HG03064 (cell line): ENCODE measurements at regions not wholly inside any gene's neighbourhood (a gene's known extent, or its start where the extent isn't known, plus 50 kb on each side); places are given as distances from the start of the nearest gene placed in this dataset.

ENCODE experiments used
- ATAC-seq: cut with Tn5 transposase; IDR thresholded peaks from one replicate; pipeline ENCODE4 v1.9.1; 2021; ENCODE audit warnings: low read depth; ENCODE audit not compliant: unreplicated experiment

DNA sequence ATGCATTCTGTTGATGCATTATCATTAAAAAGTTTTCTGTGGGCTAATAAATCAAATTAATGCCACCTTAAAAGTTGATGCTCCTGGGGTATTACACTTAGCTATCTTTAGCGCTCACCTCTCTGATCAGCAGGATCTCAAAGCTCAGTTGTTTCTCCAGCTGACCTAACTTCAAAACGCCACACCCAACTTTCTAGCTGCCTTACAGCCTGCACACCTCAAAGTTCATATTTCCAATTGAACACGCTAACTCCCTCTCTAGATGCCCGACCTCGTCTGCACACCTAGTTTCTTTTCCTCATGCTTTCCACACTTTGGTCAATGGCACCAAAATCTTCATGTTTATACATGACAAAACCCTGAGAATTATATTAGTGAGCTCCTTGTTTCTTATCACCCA lies 98.2 kb upstream of the AGTR1 start:
- no peak for ATAC-seq

DNA sequence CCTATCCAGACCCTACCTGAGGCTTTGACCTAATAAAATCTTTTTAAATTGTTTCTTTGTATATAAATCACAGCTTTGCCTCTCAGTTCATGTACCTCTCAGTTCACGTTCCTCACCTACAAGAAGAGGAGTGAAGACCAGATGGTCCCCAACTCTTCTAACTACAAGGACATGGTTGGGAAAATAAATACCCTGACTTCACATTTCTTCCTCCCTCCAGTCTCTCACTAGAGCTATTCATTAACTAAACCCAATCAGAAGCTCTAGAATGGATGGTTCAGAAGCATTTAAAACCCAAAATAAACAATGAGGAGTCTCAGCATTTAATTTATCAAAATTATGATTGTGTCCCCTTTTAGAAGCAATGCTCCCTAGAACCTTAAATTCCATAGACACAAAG lies 97.3 kb upstream of the AGTR1 start:
- ATAC-seq = no peak

DNA sequence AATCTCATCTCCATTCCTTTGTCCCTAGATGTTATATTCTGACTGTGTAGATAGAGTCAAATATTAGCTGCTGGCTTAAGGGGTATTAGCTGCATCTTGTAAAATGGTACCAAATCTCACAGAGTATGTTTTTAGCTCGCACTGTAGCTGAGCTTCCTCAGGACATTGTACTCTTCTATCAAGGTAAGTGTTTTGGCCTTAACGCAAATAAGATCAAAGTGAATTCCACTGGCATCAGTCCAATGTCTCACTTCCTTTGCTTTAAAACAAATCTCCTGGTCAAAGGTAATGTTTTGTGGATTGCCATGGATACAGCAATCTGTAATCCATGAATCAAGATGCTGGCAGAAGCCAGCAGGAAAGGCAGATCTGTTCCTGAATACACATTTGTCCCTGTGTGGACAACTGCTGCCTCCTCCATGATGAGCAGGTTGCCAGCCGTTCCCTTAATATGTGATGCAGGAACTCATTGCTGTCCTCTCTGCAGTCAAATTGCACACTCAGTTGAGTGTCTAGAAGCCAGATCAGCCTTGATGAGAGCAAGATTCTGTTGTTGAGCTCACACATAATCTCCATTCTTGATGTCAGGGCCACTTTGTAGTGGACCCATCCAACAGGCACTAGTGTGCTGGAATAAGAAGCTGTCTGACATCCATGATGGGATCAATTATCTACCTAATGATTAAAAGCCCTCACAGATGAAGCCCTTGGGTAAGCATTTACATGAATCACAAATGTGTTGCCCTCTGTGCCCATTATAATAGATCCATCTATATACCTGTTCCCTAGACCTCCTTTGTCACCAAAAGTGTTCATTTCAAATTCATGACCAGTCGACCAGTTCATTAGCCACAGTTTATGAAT lies 96.6 kb upstream of the AGTR1 start:
- ATAC-seq = no peak

DNA sequence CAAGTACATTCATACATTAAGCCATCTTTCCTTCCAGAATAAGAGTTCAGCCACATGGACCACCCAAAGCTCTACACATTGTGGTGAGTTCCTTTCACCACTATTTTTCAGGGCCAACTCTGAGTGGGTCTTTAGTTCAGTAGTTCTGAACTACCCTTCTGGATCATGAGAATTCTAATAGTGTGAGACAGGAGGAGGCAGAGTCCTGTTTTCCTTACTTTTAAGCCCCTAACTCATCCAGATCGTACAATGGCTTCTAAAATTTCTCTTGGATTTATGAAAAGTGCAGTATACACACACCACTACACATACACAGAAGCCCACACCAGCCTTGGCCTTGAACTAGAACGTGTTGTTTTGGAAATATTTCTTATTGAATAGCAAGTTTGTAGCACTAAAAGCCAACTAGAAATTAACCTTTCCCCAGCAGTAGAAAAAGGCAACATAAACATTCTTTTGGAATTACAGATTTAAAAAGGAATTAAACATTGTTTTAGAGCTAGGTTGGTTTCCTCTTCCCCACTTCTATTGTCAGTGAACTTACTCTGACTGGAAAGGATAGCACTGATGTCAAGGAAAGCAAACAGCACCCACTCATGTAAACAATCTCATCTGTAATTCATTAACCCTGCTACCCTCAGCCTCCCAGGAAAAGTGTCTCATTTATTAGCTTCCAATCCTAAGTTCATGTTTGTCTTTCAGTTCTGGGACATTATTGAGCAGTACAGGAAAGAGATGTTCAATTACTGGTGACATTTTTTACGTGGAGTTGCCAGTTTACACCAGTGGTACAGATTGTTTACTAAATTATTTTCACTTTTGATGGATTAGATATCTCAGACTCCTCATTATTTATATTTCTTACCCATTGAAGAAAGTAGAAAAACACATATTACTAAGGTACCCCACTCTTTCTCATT lies 95.7 kb upstream of the AGTR1 start:
- ATAC-seq = no peak

DNA sequence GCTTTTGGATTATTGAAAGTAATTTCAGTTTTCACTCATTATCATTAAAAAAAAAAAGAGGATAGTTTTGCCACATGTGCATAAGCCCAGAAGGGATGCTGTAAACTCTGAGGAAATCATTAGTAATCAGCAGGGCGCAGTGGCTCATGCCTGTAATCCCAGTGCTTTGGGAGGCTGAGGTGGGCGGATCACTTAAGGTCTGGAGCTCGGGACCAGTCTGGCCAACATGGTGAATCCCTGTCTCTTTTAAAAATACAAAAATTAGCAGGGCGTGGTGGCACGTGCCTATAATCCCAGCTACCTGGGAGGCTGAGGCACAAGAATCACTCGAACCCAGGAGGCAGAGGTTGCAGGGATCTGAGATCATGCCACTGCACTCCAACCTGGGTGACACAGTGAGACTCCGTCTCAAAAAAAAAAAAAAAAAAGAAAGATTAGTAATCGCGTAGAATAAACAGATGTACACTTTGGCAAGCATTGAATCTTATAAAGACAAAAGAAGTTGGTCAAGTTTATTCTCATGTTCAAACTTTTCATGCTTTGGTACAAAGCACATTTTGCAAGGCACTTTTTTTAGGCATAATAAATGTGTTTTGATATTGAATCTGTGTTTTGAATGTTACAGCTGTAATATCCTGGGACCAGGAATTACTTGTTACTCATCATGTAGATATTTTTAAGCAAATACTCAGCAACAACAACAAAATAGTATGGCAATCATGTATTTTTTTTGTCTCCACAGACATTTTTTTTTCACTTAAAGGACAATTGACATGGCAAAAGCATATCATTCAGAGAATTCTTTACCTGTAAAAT lies 93.2 kb upstream of the AGTR1 start:
- ATAC-seq = no peak

DNA sequence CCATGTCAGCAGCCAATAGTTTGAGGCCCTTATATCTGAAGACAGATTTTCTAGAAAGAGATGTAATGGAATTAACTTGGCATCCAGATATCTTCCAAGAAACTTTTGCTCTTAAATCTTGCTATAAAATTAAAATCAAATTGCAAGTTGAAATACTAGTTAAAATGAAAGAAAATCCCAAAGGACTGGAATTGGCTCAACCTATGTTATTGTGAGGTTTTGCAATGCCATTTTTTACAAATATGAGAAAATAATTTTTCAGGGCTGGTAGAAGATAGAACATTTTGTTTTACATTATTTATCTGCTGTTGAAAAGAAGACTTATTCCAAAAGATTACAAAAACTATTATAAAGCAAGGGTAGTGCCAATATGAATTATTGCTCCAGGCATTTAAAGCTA lies 92.2 kb upstream of the AGTR1 start:
- ATAC-seq = no peak

DNA sequence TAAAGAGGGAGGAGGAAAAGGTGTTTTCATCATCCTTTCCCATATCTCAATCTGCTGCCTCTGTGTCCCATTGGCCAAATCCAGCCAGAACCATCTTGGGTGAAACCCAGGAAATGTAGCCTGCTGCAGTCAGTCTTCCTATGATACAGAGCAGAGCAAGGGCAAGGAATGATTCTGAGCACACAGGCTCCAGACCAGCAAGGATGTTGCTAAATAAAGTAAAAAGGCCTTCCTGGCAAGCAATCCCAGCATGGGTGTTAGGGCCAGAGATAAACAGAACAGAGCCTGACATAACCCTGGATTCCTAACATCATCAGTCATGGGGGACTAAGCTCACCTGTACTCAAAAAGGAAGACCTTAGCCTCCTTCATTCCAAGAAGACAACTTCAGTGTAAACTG lies 90.7 kb upstream of the AGTR1 start:
- no peak for ATAC-seq

DNA sequence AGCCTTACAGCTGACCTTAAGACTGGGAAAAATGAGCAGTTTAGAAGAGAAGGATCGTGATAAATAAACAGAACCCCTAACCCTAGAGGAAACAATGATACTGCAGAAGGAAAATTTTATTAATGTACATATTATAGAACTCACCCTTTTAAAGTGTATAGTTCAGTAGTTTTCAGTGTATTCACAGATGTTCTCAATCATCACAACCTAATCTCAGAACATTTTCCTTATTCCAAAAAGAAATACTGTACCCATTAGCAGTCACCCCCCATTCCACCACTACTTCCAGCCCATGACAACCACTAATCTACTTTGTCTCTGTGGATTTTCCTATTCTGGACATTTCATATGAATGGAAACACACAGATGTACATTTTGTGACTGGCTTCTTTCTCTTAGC lies 90.2 kb upstream of the AGTR1 start:
- no peak for ATAC-seq

DNA sequence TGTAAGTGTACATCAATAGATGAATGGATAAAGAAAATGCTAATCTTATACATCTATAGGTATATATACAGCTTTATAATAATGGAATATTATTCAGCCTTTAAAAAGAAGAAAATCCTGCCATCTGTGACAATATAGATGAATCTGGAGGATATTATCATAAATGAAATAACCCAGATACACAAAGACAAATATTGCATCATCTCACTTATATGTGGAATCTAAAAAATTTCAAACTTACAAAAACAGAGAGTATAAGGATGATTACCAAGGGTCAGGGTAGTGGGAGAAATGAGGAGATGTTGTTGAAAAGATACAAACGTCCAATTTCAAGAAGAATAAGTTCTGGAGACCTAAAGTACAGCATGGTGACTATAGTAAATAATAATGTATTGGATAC lies 85.4 kb upstream of the AGTR1 start:
- no peak for ATAC-seq

DNA sequence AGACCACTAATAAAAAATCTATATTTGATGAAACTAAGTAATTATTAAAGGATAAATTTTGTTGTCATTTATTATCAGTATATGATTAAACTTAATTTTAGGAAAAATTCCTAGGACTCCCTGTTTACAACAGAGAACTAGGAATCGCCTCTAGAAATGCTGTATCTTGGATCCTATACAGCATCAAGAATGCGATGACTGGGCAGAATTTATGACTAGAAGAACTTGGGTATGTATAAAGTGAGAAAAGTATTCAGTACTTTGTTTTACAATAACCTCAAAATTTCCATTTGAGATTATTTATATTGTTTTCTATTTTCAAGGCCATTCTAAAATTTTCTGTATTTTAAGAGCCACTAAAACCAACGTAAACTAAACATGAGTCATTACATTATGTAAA lies 82.3 kb upstream of the AGTR1 start:
- no peak for ATAC-seq

DNA sequence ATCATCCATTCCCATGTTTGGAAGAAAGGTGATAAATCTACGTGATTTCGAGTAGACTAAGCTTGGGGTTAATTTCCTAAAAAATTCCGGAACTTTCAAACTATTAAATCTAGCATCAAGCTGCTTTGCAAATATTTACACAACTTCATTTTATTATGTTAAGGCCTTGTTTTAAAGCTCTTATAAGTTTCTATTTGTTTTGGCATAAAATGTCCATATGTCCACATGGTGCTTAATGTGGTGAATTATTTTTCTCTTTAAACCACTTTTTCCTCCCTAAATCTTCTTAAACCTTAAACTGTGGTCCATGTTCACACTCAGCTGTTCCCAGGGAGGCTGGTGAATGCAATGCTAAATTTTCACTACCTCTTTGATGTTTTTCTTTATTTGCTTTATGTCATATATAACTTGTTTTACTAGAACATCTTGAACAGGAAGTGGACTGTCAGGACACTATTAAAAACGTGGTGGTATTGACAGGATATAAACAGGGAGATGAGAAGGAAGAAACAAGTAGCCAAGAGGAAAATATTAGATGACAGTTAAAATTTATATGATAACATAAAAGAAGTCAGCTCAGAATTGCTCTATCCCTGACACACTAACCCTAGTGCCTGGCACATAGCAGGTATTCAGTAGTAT lies 72.5 kb upstream of the AGTR1 start:
- ATAC-seq = no peak

DNA sequence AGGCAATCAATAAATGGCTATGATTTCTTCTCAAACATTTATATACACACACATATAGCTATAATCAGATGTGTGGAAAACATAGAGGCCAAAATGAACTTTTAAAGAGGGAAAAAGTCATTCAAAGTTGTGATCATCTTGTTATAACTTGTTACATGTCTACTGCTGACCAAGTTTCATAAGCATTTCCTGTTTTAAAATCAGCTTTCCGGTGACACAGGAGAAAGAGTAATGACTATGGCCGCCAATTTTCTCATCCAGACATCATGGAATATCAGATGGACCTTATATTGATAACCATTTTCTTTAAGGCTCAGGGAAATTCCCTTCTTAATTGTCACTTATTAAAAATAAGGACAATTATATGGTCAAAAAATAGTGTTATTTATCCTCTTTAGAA lies 71.7 kb upstream of the AGTR1 start:
- no peak for ATAC-seq

DNA sequence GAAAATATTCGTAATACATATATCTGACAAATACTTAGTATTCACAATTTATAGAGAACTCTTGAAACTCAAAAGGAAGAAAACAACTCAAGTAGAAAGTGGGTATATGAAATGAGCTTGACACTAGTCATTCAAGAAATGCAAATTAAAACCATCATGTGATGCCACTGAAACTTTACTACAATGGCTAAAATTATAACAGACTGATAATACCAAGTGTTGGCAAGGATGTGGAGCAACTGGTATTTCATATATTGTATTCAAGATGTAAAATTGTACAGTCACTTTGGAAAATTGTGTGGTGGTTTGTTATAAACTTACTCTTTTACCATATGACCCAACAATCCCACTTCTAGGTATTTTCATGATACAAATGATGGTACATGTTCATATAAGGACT lies 68.7 kb upstream of the AGTR1 start:
- ATAC-seq = no peak

DNA sequence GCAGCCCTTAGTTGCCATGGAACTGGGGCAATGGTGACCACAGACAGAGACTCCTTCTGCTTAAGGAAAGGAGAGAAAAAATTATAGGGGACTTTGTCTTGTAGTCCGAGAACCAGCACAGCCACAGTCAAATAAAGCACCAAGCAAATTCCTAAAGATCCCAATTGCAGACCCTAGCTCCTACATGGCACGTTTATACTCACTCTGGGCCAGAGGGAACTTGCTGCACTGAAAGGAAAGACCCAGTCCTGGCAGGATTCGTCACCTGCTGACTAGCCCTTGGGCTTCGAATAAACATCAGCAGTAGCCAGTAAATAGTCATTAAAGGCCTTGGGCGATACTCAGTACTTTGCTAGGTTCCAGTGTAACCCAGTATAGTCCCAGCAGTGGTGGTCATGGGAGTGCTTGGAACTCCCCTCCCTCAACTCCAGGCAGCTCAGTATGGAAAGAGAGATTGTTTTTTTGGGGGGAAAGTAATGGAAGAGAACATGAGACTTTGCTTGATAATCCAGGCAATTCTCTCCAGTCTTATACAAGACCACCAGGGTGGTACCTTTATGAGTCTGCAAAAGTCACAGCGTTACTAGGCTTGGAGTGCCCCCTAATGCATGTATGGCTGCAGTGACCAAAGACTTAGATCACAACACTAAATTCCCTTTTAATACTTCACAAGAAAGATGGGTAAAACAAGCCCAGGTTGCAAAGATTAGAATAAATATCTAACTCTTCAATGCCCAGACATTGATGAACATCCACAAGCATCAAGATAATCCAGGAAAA lies 66.4 kb upstream of the AGTR1 start:
- no peak for ATAC-seq

DNA sequence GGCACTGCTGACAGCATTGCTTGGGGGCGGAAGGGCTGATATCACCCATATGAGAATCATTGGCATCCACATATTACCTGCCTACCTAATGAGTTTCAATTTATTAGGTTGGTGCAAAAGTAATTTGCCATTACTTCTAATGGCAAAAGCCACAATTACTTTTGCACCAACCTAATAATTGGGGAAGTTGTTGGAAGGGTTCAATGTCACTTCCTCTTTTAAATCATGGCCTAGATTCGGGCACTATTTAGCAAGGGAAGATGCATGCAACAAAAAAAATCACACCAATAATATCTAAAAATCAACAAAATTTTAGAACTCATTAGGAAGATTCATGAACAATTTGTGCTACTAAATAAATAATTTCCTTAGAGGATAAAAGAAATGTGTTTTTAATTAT lies 56.0 kb upstream of the AGTR1 start:
- no peak for ATAC-seq

DNA sequence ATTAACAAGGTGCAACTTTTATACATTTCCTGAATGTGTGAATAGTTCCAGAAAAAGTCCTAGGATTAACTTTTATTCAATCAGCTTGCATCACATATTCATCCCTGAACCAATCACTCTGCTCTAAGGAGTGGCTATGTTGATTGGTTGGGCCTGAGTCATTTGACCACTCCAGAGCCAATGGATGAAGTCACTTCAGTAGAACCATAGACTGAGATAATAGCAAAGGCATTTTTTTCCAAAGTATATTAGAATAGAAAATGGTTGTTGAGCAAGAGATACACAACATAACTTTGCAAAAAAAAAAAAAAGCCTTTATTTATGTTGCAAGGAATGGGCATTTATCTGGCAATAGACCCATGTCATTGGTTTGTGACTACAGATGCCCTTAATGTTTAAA lies 55.5 kb upstream of the AGTR1 start:
- no peak for ATAC-seq

DNA sequence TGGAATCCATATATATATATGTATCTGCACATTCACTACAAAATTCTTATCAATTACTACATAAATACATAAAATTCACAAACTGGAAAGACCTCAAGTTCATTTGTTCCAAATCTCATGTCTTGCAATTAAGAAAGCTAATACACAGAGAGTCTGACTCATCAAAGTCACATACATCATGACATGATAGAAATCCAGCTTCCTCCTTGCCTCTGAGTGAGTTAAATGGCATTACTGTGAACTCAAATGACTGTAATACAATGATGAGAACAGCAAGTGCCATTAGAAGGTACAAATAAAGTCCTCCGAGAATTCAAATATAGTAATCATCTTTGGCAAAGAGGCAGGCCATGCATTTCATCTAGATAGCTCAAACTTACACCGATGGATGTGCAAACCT lies 55.1 kb upstream of the AGTR1 start:
- ATAC-seq = no peak

DNA sequence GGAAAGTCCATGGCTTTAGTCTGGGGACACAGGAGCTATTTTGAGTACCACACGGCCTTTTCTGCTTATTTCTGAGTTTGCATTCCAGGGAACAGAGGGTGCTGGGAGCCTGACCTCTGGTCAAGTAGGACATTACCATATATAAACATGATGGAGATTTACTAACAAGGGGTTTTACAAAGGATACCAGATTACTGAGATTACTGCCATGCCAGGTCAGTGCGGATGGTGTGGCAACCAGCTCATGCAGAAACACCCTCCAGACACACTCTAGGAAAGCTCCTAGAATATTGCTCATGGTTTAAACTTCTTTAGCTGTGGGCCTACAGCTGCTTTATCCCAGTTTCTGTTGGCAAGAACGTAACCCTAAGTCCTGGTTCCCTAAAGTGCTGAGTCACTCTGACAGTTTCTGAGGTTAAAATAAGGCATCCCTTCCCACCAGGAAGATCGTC lies 54.3 kb upstream of the AGTR1 start:
- ATAC-seq = no peak

DNA sequence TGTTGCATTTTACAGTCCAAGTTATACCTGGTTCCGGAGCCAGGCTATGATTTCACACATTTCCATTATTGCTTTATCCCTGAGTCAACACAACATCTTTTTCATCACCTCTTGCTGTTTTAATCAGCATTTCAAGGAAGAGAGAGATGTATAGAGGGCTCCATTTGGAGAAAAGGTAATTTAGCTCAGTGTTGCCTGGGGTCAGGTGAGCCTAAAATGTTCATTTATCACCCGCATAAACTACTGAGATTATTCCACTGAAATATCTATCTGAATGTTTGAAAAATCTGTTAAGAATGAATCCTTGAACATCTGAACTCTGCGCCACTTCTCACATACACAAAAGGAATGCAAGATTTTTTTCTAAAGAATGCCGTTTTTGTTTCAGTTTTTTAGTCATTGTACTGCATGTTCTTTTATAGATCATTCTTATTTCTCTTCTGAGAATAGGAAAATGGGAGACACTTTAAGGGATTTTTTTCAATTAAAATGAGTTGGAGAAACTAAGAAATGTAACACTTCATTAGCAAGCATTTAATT lies 51.5 kb upstream of the AGTR1 start:
- no peak for ATAC-seq
